ENCODE measurements at regions not wholly inside any gene's neighbourhood (a gene's known extent, or its start where the extent isn't known, plus 50 kb on each side); places are given as distances from the start of the nearest gene placed in this dataset.

DNA sequence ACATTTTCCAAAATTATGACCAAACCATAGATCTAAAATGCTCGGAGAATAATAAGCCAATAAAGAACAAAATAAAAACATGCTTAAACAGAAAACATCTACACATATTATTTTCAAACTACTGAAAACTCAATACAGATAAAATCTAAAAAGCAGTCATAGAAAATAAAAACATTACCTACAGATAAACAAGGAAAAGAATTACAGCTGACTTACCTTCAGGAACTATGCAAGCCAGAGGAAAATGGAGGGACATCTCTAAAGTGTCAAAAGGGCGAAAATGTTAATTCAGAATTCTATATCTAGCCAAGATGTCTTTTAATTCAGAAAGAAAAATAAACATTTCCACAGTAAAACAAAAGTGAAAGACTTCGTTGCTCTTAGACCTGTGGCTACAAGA is 112.9 kb upstream of the GYPC start:
- TF ChIP-seq, protein P1, sequence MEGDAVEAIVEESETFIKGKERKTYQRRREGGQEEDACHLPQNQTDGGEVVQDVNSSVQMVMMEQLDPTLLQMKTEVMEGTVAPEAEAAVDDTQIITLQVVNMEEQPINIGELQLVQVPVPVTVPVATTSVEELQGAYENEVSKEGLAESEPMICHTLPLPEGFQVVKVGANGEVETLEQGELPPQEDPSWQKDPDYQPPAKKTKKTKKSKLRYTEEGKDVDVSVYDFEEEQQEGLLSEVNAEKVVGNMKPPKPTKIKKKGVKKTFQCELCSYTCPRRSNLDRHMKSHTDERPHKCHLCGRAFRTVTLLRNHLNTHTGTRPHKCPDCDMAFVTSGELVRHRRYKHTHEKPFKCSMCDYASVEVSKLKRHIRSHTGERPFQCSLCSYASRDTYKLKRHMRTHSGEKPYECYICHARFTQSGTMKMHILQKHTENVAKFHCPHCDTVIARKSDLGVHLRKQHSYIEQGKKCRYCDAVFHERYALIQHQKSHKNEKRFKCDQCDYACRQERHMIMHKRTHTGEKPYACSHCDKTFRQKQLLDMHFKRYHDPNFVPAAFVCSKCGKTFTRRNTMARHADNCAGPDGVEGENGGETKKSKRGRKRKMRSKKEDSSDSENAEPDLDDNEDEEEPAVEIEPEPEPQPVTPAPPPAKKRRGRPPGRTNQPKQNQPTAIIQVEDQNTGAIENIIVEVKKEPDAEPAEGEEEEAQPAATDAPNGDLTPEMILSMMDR (IDR thresholded peaks at IDR 0.05): no peak
- TF ChIP-seq EP300 (IDR thresholded peaks at IDR 0.05): no peak
- no peak for TF ChIP-seq POLR2A (IDR thresholded peaks at IDR 0.05)
- 68 to 89% (median 84%) methylated on average over 3 of the region's 3 CpGs for WGBS, 3 donors
- Histone ChIP-seq H3K27me3 (no peaks in the 10 kb centered on the region), H3K4me1 (ENCODE audit: insufficient read depth) (no peaks in the 10 kb centered on the region), H3K36me3 (no peaks in the 10 kb centered on the region), H3K9me3 (no peaks in the 10 kb centered on the region), H3K27ac (no peak overlapping the region), H3K4me3 (no peak overlapping the region)
- intact Hi-C loops (cut with DNase I): no loop called here
- DNase-seq: no peak

DNA sequence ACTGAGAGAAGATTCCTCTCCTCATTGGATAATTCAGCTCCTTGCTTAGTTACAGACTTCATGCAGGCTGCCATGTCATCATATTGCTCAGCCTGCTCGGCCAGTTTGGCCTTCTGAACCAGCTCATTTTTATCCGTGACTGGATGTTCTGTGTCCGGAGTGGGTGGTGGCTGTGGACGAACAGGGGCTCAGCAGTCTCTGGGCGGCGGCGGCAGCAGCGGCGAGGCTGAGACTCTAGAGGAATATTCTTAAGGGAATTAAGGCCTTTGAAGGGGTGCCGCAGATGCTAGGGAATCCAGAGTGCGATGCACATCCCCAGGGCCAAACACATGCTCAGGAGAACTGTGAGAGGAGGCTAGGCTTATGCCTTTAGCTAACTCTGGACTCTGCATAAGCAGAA is 97.9 kb upstream of the GYPC start:
- 92 to 95% (median 93%) methylated on average over 11 of the region's 11 CpGs for WGBS, 3 donors
- TF ChIP-seq EP300 (IDR thresholded peaks at IDR 0.05) (no peak), POLR2A (IDR thresholded peaks at IDR 0.05) (no peak)
- TF ChIP-seq, protein P1 (IDR thresholded peaks at IDR 0.05): no peak

DNA sequence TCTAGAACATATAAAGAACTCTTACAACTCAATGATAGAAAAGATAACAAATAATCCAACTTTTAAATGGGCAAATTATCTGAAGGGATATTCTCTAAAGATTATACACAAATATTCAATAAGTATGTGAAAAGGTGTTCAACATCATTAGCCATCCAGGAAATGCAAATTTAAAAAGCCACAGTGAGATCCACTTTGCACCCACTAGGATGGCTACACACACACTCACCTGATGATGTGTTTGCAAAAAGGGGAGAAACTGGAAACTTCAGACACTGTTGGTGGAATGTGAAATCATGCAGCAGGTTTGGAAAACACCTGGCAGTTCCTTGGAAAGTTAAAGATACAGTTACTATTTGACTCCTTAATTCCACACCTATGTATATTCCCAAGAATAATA is 87.2 kb upstream of the GYPC start:
- TF ChIP-seq POLR2A (IDR thresholded peaks at IDR 0.05) (no peak), EP300 (IDR thresholded peaks at IDR 0.05) (no peak)
- TF ChIP-seq, protein P1 (IDR thresholded peaks at IDR 0.05): no peak
- Histone ChIP-seq H3K36me3 (no peaks in the 10 kb centered on the region), H3K27me3 (no peaks in the 10 kb centered on the region), H3K9me3 (no peaks in the 10 kb centered on the region), H3K4me1 (ENCODE audit: insufficient read depth) (no peaks in the 10 kb centered on the region), H3K4me3 (no peak overlapping the region), H3K27ac (no peak overlapping the region)
- intact Hi-C loops (cut with DNase I): no loop called here
- DNase-seq: no peak

More for the DNA sequence above, 97.9 kb upstream of the GYPC start:
- H3K27me3 ChIP-seq: no peaks in the 10 kb centered on the region
- DNase-seq: no peak
- no peaks in the 10 kb centered on the region for H3K36me3 ChIP-seq
- intact Hi-C loops (cut with DNase I): no loop called here
- no peak overlapping the region for H3K27ac ChIP-seq
- no peak overlapping the region for H3K4me3 ChIP-seq
- H3K4me1 ChIP-seq (ENCODE audit: insufficient read depth): no peaks in the 10 kb centered on the region
- H3K9me3 ChIP-seq: no peaks in the 10 kb centered on the region

DNA sequence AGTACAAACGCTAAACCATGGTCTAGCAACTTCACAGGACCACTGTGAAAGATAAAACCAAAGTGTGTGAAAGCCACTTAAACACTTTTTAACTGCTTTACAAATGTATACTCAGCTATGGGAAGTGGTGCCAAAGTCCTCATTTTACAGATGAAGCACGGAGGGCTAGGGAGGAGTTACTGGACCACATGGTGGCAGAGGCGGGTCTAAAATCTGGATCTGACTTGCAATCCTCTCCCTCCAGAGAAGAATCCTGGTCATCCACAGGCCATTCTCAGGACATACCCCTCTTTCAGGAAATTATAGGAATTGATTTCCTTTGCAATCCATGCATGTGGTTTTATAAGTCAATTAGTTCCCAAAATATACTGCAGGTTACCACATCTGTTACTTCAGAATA is 84.6 kb upstream of the GYPC start:
- H3K9me3 ChIP-seq: no peaks in the 10 kb centered on the region
- no peak for TF ChIP-seq POLR2A (IDR thresholded peaks at IDR 0.05)
- no peak for TF ChIP-seq EP300 (IDR thresholded peaks at IDR 0.05)
- TF ChIP-seq, protein P1 (IDR thresholded peaks at IDR 0.05): no peak
- H3K27me3 ChIP-seq: no peaks in the 10 kb centered on the region
- no peaks in the 10 kb centered on the region for H3K36me3 ChIP-seq
- no peaks in the 10 kb centered on the region for H3K4me1 ChIP-seq (ENCODE audit: insufficient read depth)
- no peak for DNase-seq
- 63 to 66% (median 64%) methylated on average over 3 of the region's 3 CpGs for WGBS, 3 donors
- no peak overlapping the region for H3K4me3 ChIP-seq
- intact Hi-C loops (cut with DNase I): no loop called here
- H3K27ac ChIP-seq: no peak overlapping the region

GRCh38 chr2:126575631-126576030 is 80.3 kb upstream of the GYPC start:
- Histone ChIP-seq H3K36me3 (no peaks in the 10 kb centered on the region), H3K27ac (no peak overlapping the region), H3K27me3 (no peaks in the 10 kb centered on the region), H3K9me3 (no peaks in the 10 kb centered on the region), H3K4me3 (no peak overlapping the region), H3K4me1 (ENCODE audit: insufficient read depth) (no peaks in the 10 kb centered on the region)
- 44 to 63% (median 49%) methylated on average over 1 of the region's 1 CpG for WGBS, 3 donors
- TF ChIP-seq, protein P1 (IDR thresholded peaks at IDR 0.05): no peak
- no peak for TF ChIP-seq EP300 (IDR thresholded peaks at IDR 0.05)
- no peak for TF ChIP-seq POLR2A (IDR thresholded peaks at IDR 0.05)
- no peak for DNase-seq
- intact Hi-C loops (cut with DNase I): no loop called here
